Ishikawa (cell line): ENCODE measurements at regions not wholly inside any gene's neighbourhood (a gene's known extent, or its start where the extent isn't known, plus 50 kb on each side); places are given as distances from the start of the nearest gene placed in this dataset.

Source experiments
- EGR1 ChIP-seq: IDR thresholded peaks from 2 replicates; pipeline ENCODE4 v1.6.1; 2012
- EP300 ChIP-seq: IDR thresholded peaks from 2 replicates; pipeline ENCODE4 v1.6.1; 2012; ENCODE audit warnings: borderline replicate concordance
- FOXM1 ChIP-seq: IDR thresholded peaks from 2 replicates; pipeline ENCODE4 v1.6.1; 2012; ENCODE audit warnings: low read depth, borderline replicate concordance
- NFIC ChIP-seq: IDR thresholded peaks from 2 replicates; pipeline ENCODE4 v1.6.1; 2012
- RAD21 ChIP-seq: IDR thresholded peaks from 2 replicates; pipeline ENCODE4 v1.6.1; 2012; ENCODE audit warnings: low read depth
- REST ChIP-seq: IDR thresholded peaks from 2 replicates; pipeline ENCODE4 v1.6.1; 2012; ENCODE audit warnings: low read depth, mild to moderate bottlenecking
- TCF12 ChIP-seq: IDR thresholded peaks from 2 replicates; pipeline ENCODE4 v1.6.1; 2012; ENCODE audit warnings: low read depth
- USF1 ChIP-seq: IDR thresholded peaks from 2 replicates; pipeline ENCODE4 v1.6.1; 2012

GRCh38 chr11:69429716-69430491 lies 51.6 kb upstream of the LINC01488 start:
- TF ChIP-seq NFIC, result no peak
- TF ChIP-seq EP300, result no peak
- TF ChIP-seq USF1, result no peak
- no peak for TF ChIP-seq TCF12
- no peak for TF ChIP-seq FOXM1
- TF ChIP-seq EGR1, result no peak
- no peak for TF ChIP-seq RAD21
- TF ChIP-seq REST, result no peak
